NCI-H1436 (cell line): ENCODE measurements at regions not wholly inside any gene's neighbourhood (a gene's known extent, or its start where the extent isn't known, plus 50 kb on each side); places are given as distances from the start of the nearest gene placed in this dataset.

Experiments
- DNase-seq: peaks from one replicate; lab custom pipeline; 2025; lab: John Stamatoyannopoulos, UW

- no peak for DNase-seq
Observed at GRCh38 chr1:94592571-94592920, 51.0 kb upstream of the F3 start.

- DNase-seq: no peak
Observed at GRCh38 chr1:94591823-94592570, 50.4 kb upstream of the F3 start.
